Effector CD4-positive, alpha-beta T cell (primary cell): ENCODE measurements at regions not wholly inside any gene's neighbourhood (a gene's known extent, or its start where the extent isn't known, plus 50 kb on each side); places are given as distances from the start of the nearest gene placed in this dataset.
A peak's percentile ranks its signal among the peaks of the same experiment; 100 is the strongest.

Source experiments
- DNase-seq: peaks from one replicate; pipeline ENCODE4 v3.0.0-alpha.2; 2020

GRCh38 chr13:95352486-95352885 is 51.2 kb upstream of the ABCC4 start:
- no peak for DNase-seq

GRCh38 chr13:95354156-95354555 is 52.9 kb upstream of the ABCC4 start:
- no peak for DNase-seq

GRCh38 chr13:95354680-95355487 is 53.6 kb upstream of the ABCC4 start:
- DNase-seq: no peak

GRCh38 chr13:95355494-95355893 is 54.2 kb upstream of the ABCC4 start:
- no peak for DNase-seq

GRCh38 chr13:95356916-95357315 is 55.7 kb upstream of the ABCC4 start:
- no peak for DNase-seq

GRCh38 chr13:95357875-95358274 is 56.6 kb upstream of the ABCC4 start:
- DNase-seq: no peak

- no peak for DNase-seq
These were observed 58.8 kb upstream of the ABCC4 start for GRCh38 chr13:95360052-95360451.

- no peak for DNase-seq
These were observed 59.3 kb upstream of the ABCC4 start for GRCh38 chr13:95360464-95361097.

- DNase-seq: no peak
These were observed 60.4 kb upstream of the ABCC4 start for GRCh38 chr13:95361686-95362085.

GRCh38 chr13:95362666-95363065 is 61.4 kb upstream of the ABCC4 start:
- no peak for DNase-seq

GRCh38 chr13:95367309-95367843 is 66.1 kb upstream of the ABCC4 start:
- DNase-seq: no peak

GRCh38 chr13:95368998-95369397 is 67.7 kb upstream of the ABCC4 start:
- no peak for DNase-seq

GRCh38 chr13:95375706-95376105 is 74.5 kb upstream of the ABCC4 start:
- no peak for DNase-seq

- no peak for DNase-seq
These were observed 77.4 kb upstream of the ABCC4 start for GRCh38 chr13:95378603-95379002.

GRCh38 chr13:95380468-95381211 is 79.4 kb upstream of the ABCC4 start:
- DNase-seq: peak; percentile 49

GRCh38 chr13:95381212-95381527 is 79.9 kb upstream of the ABCC4 start:
- no peak for DNase-seq

GRCh38 chr13:95382411-95382810 is 81.2 kb upstream of the ABCC4 start:
- DNase-seq: no peak

GRCh38 chr13:95382916-95383315 is 81.7 kb upstream of the ABCC4 start:
- DNase-seq: no peak

GRCh38 chr13:95385373-95385772 is 84.1 kb upstream of the ABCC4 start:
- DNase-seq: no peak

- no peak for DNase-seq
These were observed 84.5 kb upstream of the ABCC4 start for GRCh38 chr13:95385798-95386197.

- no peak for DNase-seq
These were observed 85.1 kb upstream of the ABCC4 start for GRCh38 chr13:95386370-95386769.

- no peak for DNase-seq
These were observed 86.5 kb upstream of the ABCC4 start for GRCh38 chr13:95387733-95388207.

GRCh38 chr13:95388420-95389079 is 87.3 kb upstream of the ABCC4 start:
- DNase-seq: no peak
